ENCODE measurements at regions not wholly inside any gene's neighbourhood (a gene's known extent, or its start where the extent isn't known, plus 50 kb on each side); places are given as distances from the start of the nearest gene placed in this dataset.

GRCh38 chr3:24663406-24663805 is 168.8 kb upstream of the THRB start:
- no peaks in the 10 kb centered on the region for H3K27me3 Mint-ChIP-seq (ENCODE audit: low read depth)
- no peaks in the 10 kb centered on the region for H3K9me3 Mint-ChIP-seq
- no peaks in the 10 kb centered on the region for H3K4me1 Mint-ChIP-seq (ENCODE audit: low read depth)
- no peak overlapping the region for H3K4me3 Mint-ChIP-seq (ENCODE audit: low read depth)
- H3K36me3 Mint-ChIP-seq (ENCODE audit: low read depth): no peaks in the 10 kb centered on the region
- H3K27ac Mint-ChIP-seq: no peak overlapping the region
- intact Hi-C loops (cut with micrococcal nuclease): no loop called here
- DNase-seq (ENCODE audit: low spot score): no peak

GRCh38 chr3:24668039-24668438 is 173.4 kb upstream of the THRB start:
- DNase-seq (ENCODE audit: low spot score): no peak
- peaks cover 6% of the 10 kb centered on the region for H3K27me3 Mint-ChIP-seq (ENCODE audit: low read depth)
- no peaks in the 10 kb centered on the region for H3K36me3 Mint-ChIP-seq (ENCODE audit: low read depth)
- H3K4me3 Mint-ChIP-seq (ENCODE audit: low read depth): no peak overlapping the region
- H3K27ac Mint-ChIP-seq: no peak overlapping the region
- intact Hi-C loops (cut with micrococcal nuclease): no loop called here
- H3K4me1 Mint-ChIP-seq (ENCODE audit: low read depth): no peaks in the 10 kb centered on the region
- H3K9me3 Mint-ChIP-seq: no peaks in the 10 kb centered on the region

- no peak overlapping the region for H3K4me3 Mint-ChIP-seq (ENCODE audit: low read depth)
- intact Hi-C loops (cut with micrococcal nuclease): no loop called here
- DNase-seq (ENCODE audit: low spot score): no peak
- no peaks in the 10 kb centered on the region for H3K9me3 Mint-ChIP-seq
- peaks cover 22% of the 10 kb centered on the region for H3K27me3 Mint-ChIP-seq (ENCODE audit: low read depth)
- H3K4me1 Mint-ChIP-seq (ENCODE audit: low read depth): no peaks in the 10 kb centered on the region
- H3K27ac Mint-ChIP-seq: no peak overlapping the region
- H3K36me3 Mint-ChIP-seq (ENCODE audit: low read depth): no peaks in the 10 kb centered on the region
Measured at GRCh38 chr3:24670871-24671270, 176.2 kb upstream of the THRB start.

- no peak for DNase-seq (ENCODE audit: low spot score)
- H3K9me3 Mint-ChIP-seq: peaks cover 2% of the 10 kb centered on the region
- no peak overlapping the region for H3K4me3 Mint-ChIP-seq (ENCODE audit: low read depth)
- intact Hi-C loops (cut with micrococcal nuclease): no loop called here
- no peak overlapping the region for H3K27ac Mint-ChIP-seq
- no peaks in the 10 kb centered on the region for H3K36me3 Mint-ChIP-seq (ENCODE audit: low read depth)
- H3K27me3 Mint-ChIP-seq (ENCODE audit: low read depth): peaks cover 37% of the 10 kb centered on the region
- peaks cover 9% of the 10 kb centered on the region for H3K4me1 Mint-ChIP-seq (ENCODE audit: low read depth)
Measured at GRCh38 chr3:24673596-24673995, 178.9 kb upstream of the THRB start.

- Mint-ChIP-seq H3K36me3 (ENCODE audit: low read depth) (no peaks in the 10 kb centered on the region), H3K27ac (no peak overlapping the region), H3K9me3 (peaks cover 6% of the 10 kb centered on the region), H3K4me1 (ENCODE audit: low read depth) (peaks cover 14% of the 10 kb centered on the region), H3K4me3 (ENCODE audit: low read depth) (no peak overlapping the region), H3K27me3 (ENCODE audit: low read depth) (peaks cover 42% of the 10 kb centered on the region)
- DNase-seq (ENCODE audit: low spot score): no peak
- intact Hi-C loops (cut with micrococcal nuclease): no loop called here
Measured at GRCh38 chr3:24674261-24674660, 179.6 kb upstream of the THRB start.

GRCh38 chr3:24678021-24678420 is 183.4 kb upstream of the THRB start:
- H3K9me3 Mint-ChIP-seq: peaks cover 6% of the 10 kb centered on the region
- H3K4me3 Mint-ChIP-seq (ENCODE audit: low read depth): no peak overlapping the region
- no peak overlapping the region for H3K27ac Mint-ChIP-seq
- H3K36me3 Mint-ChIP-seq (ENCODE audit: low read depth): no peaks in the 10 kb centered on the region
- no peak for DNase-seq (ENCODE audit: low spot score)
- intact Hi-C loops (cut with micrococcal nuclease): loop anchor here (1.0 kb wide), 1 partner anchor 9 kb away; no protein-coding TSS in a partner anchor
- H3K27me3 Mint-ChIP-seq (ENCODE audit: low read depth): peaks cover 58% of the 10 kb centered on the region
- peaks cover 18% of the 10 kb centered on the region for H3K4me1 Mint-ChIP-seq (ENCODE audit: low read depth)

GRCh38 chr3:24678421-24678865 is 183.8 kb upstream of the THRB start:
- intact Hi-C loops (cut with micrococcal nuclease): loop anchor here (1.0 kb wide), 1 partner anchor 9 kb away; no protein-coding TSS in a partner anchor
- Mint-ChIP-seq H3K36me3 (ENCODE audit: low read depth) (no peaks in the 10 kb centered on the region), H3K27me3 (ENCODE audit: low read depth) (peaks cover 61% of the 10 kb centered on the region), H3K4me3 (ENCODE audit: low read depth) (no peak overlapping the region), H3K27ac (peak overlapping the region; percentile 7), H3K9me3 (peaks cover 6% of the 10 kb centered on the region), H3K4me1 (ENCODE audit: low read depth) (peaks cover 18% of the 10 kb centered on the region)
- DNase-seq (ENCODE audit: low spot score): peak; percentile 12

- no peak overlapping the region for H3K4me3 Mint-ChIP-seq (ENCODE audit: low read depth)
- H3K9me3 Mint-ChIP-seq: peaks cover 6% of the 10 kb centered on the region
- H3K36me3 Mint-ChIP-seq (ENCODE audit: low read depth): no peaks in the 10 kb centered on the region
- H3K27ac Mint-ChIP-seq: no peak overlapping the region
- intact Hi-C loops (cut with micrococcal nuclease): no loop called here
- no peak for DNase-seq (ENCODE audit: low spot score)
- H3K27me3 Mint-ChIP-seq (ENCODE audit: low read depth): peaks cover 59% of the 10 kb centered on the region
- peaks cover 18% of the 10 kb centered on the region for H3K4me1 Mint-ChIP-seq (ENCODE audit: low read depth)
Measured at GRCh38 chr3:24679429-24679828, 184.8 kb upstream of the THRB start.

- Mint-ChIP-seq H3K27me3 (ENCODE audit: low read depth) (peaks cover 58% of the 10 kb centered on the region), H3K36me3 (ENCODE audit: low read depth) (no peaks in the 10 kb centered on the region), H3K27ac (no peak overlapping the region), H3K4me3 (ENCODE audit: low read depth) (no peak overlapping the region), H3K4me1 (ENCODE audit: low read depth) (peaks cover 18% of the 10 kb centered on the region), H3K9me3 (peaks cover 6% of the 10 kb centered on the region)
- peak; percentile 26 for DNase-seq (ENCODE audit: low spot score)
- intact Hi-C loops (cut with micrococcal nuclease): loop anchor here (2.0 to 10.0 kb wide), 3 partner anchors 186 to 494 kb away; partner anchors contain the start of gene THRB
Measured at GRCh38 chr3:24680214-24680967, 185.7 kb upstream of the THRB start.

- no peak for DNase-seq (ENCODE audit: low spot score)
- H3K4me1 Mint-ChIP-seq (ENCODE audit: low read depth): peaks cover 27% of the 10 kb centered on the region
- peaks cover 44% of the 10 kb centered on the region for H3K27me3 Mint-ChIP-seq (ENCODE audit: low read depth)
- H3K36me3 Mint-ChIP-seq (ENCODE audit: low read depth): no peaks in the 10 kb centered on the region
- peaks cover 6% of the 10 kb centered on the region for H3K9me3 Mint-ChIP-seq
- H3K4me3 Mint-ChIP-seq (ENCODE audit: low read depth): no peak overlapping the region
- intact Hi-C loops (cut with micrococcal nuclease): loop anchor here (10.0 kb wide), 2 partner anchors 187 to 337 kb away; partner anchors contain the start of gene THRB
- no peak overlapping the region for H3K27ac Mint-ChIP-seq
Measured at GRCh38 chr3:24682141-24682547, 187.5 kb upstream of the THRB start.

GRCh38 chr3:24683090-24683489 is 188.4 kb upstream of the THRB start:
- Mint-ChIP-seq H3K4me1 (ENCODE audit: low read depth) (peaks cover 24% of the 10 kb centered on the region), H3K27me3 (ENCODE audit: low read depth) (peaks cover 44% of the 10 kb centered on the region)

GRCh38 chr3:24683633-24684384 is 189.2 kb upstream of the THRB start:
- no peak for DNase-seq (ENCODE audit: low spot score)
- no peak overlapping the region for H3K4me3 Mint-ChIP-seq (ENCODE audit: low read depth)
- peaks cover 43% of the 10 kb centered on the region for H3K27me3 Mint-ChIP-seq (ENCODE audit: low read depth)
- H3K4me1 Mint-ChIP-seq (ENCODE audit: low read depth): peaks cover 16% of the 10 kb centered on the region
- intact Hi-C loops (cut with micrococcal nuclease): loop anchor here (2.0 to 10.0 kb wide), 4 partner anchors 189 to 685 kb away; partner anchors contain the start of gene THRB
- peaks cover 2% of the 10 kb centered on the region for H3K9me3 Mint-ChIP-seq
- H3K36me3 Mint-ChIP-seq (ENCODE audit: low read depth): no peaks in the 10 kb centered on the region
- H3K27ac Mint-ChIP-seq: no peak overlapping the region

More at GRCh38 chr3:24683090-24683489, 188.4 kb upstream of the THRB start:
- peaks cover 6% of the 10 kb centered on the region for H3K9me3 Mint-ChIP-seq
- H3K27ac Mint-ChIP-seq: no peak overlapping the region
- H3K4me3 Mint-ChIP-seq (ENCODE audit: low read depth): no peak overlapping the region
- no peaks in the 10 kb centered on the region for H3K36me3 Mint-ChIP-seq (ENCODE audit: low read depth)
- intact Hi-C loops (cut with micrococcal nuclease): loop anchor here (10.0 kb wide), 2 partner anchors 188 to 338 kb away; partner anchors contain the start of gene THRB
- DNase-seq (ENCODE audit: low spot score): no peak

Data from activated T-helper 2 cell treated with anti-CD3 and anti-CD28 coated beads, Interferon-gamma antibody, Interleukin-2, Interleukin-4, amounts not matched to agents 10 μg/mL and 5 μg/mL and 100 μg/mL, durations not matched to agents 14 hours and 24 hours and 36 hours (primary cell).